ENCODE measurements at regions not wholly inside any gene's neighbourhood (a gene's known extent, or its start where the extent isn't known, plus 50 kb on each side); places are given as distances from the start of the nearest gene placed in this dataset.

GRCh38 chr10:100631192-100631591 is 95.4 kb downstream of the HIF1AN start (continued):
- TF ChIP-seq RAD21 (IDR thresholded peaks at IDR 0.05; ENCODE audit: low read depth) (no peak), ATF3 (IDR thresholded peaks at IDR 0.05) (no peak)

- Histone ChIP-seq H4K20me1 (ENCODE audit: insufficient read depth) (no peaks in the 10 kb centered on the region), H2AFZ (ENCODE audit: low read depth, low read length, poor library complexity, severe bottlenecking) (no peak overlapping the region), H3K79me2 (ENCODE audit: insufficient read depth, low read length) (no peaks in the 10 kb centered on the region), H3K27me3 (ENCODE audit: insufficient read depth, low read length) (no peaks in the 10 kb centered on the region), H3K4me3 (replicated peaks in 1 of 2; ENCODE audit: low read depth in 1 of 2, low read length in 2 of 2) (no peak overlapping the region), H3K4me2 (ENCODE audit: low read length) (no peak overlapping the region), H3K9me3 (ENCODE audit: control insufficient read depth in 1 of 2, insufficient read depth in 1 of 2, low read depth in 1 of 2, low read length in 2 of 2) (no peaks in the 10 kb centered on the region), H3K4me1 (ENCODE audit: control insufficient read depth in 1 of 2, insufficient read depth in 2 of 2, low read length in 2 of 2) (no peaks in the 10 kb centered on the region), H3K36me3 (ENCODE audit: control insufficient read depth in 1 of 2, insufficient read depth in 2 of 2, low read length in 2 of 2) (no peaks in the 10 kb centered on the region), H3K9ac (ENCODE audit: low read length) (no peak overlapping the region), H3K27ac (ENCODE audit: low read depth, low read length) (no peak overlapping the region), H3K9me2 (ENCODE audit: insufficient read depth) (no peaks in the 10 kb centered on the region)
- POLR2A ChIA-PET: no interaction called here
- intact Hi-C loops (cut with micrococcal nuclease): no loop called here
- DNase-seq (ENCODE audit: low read depth, low spot score) (no peak), ATAC-seq (no peak)
- RAD21 ChIA-PET (ENCODE audit: low non-redundant PET in 1 of 2, low total read pairs in 2 of 2, uncharacterized antibody in 2 of 2, unreplicated experiment in 2 of 2): no interaction called here
- CTCF ChIA-PET: interaction anchor here (0.6 to 0.9 kb wide), 2 partner anchors 97 to 246 kb away, joined by 3 to 4 read pairs; no protein-coding TSS in a partner anchor
- TF ChIP-seq REST (IDR thresholded peaks at IDR 0.05; ENCODE audit: low read depth) (no peak), RAD21 (IDR thresholded peaks at IDR 0.05; ENCODE audit: low read depth) (no peak), FOSL1 (IDR thresholded peaks at IDR 0.05; ENCODE audit: low read depth) (no peak), TCF7L2 (IDR thresholded peaks at IDR 0.05; ENCODE audit: borderline replicate concordance, extremely low read depth, insufficient read depth, insufficient read length) (no peak), ZFX (IDR thresholded peaks at IDR 0.05) (no peak), SP1 (IDR thresholded peaks at IDR 0.05; ENCODE audit: low read depth) (no peak), POLR2AphosphoS5 (IDR thresholded peaks at IDR 0.05; ENCODE audit: low read depth, low read length) (no peak), ZNF274 (IDR thresholded peaks at IDR 0.05; ENCODE audit: low read depth, low read length) (no peak), POLR2A (IDR thresholded peaks at IDR 0.05; ENCODE audit: borderline replicate concordance, extremely low read depth, insufficient read depth, insufficient read length) (no peak), ATF3 (IDR thresholded peaks at IDR 0.05) (no peak)
- TF ChIP-seq, protein P1, sequence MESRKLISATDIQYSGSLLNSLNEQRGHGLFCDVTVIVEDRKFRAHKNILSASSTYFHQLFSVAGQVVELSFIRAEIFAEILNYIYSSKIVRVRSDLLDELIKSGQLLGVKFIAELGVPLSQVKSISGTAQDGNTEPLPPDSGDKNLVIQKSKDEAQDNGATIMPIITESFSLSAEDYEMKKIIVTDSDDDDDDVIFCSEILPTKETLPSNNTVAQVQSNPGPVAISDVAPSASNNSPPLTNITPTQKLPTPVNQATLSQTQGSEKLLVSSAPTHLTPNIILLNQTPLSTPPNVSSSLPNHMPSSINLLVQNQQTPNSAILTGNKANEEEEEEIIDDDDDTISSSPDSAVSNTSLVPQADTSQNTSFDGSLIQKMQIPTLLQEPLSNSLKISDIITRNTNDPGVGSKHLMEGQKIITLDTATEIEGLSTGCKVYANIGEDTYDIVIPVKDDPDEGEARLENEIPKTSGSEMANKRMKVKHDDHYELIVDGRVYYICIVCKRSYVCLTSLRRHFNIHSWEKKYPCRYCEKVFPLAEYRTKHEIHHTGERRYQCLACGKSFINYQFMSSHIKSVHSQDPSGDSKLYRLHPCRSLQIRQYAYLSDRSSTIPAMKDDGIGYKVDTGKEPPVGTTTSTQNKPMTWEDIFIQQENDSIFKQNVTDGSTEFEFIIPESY (IDR thresholded peaks at IDR 0.05; ENCODE audit: extremely low read depth, insufficient replicate concordance, low read length): no peak
- BruUV-seq (replicated peaks): no TSS peak
Observed at GRCh38 chr10:100632027-100632426, 96.3 kb downstream of the HIF1AN start.

Data from HCT116 (cell line).